HFF-Myc (cell line): ENCODE measurements at regions not wholly inside any gene's neighbourhood (a gene's known extent, or its start where the extent isn't known, plus 50 kb on each side); places are given as distances from the start of the nearest gene placed in this dataset.
"Not testable (repeated sequence)": the region's sequence is repeated elsewhere in the genome, so short reads cannot be mapped to it uniquely, and the experiment has no call there.

ENCODE experiments used
- DNase-seq: peaks from one replicate; pipeline ENCODE4 v3.0.0-alpha.2; 2011; ENCODE audit warnings: low read depth; ENCODE audit errors: extremely low read depth
- H3K4me3 ChIP-seq: replicated peaks from 2 replicates; pipeline ENCODE4 v1.5.1; 2011; ENCODE audit warnings: low read depth, mild to moderate bottlenecking, control low read depth, low read length
- CTCF ChIP-seq: IDR thresholded peaks from 2 replicates; pipeline ENCODE4 v1.5.1; 2012; ENCODE audit warnings: mild to moderate bottlenecking, low read depth, low read length, control low read depth; ENCODE audit errors: missing control alignments

DNA sequence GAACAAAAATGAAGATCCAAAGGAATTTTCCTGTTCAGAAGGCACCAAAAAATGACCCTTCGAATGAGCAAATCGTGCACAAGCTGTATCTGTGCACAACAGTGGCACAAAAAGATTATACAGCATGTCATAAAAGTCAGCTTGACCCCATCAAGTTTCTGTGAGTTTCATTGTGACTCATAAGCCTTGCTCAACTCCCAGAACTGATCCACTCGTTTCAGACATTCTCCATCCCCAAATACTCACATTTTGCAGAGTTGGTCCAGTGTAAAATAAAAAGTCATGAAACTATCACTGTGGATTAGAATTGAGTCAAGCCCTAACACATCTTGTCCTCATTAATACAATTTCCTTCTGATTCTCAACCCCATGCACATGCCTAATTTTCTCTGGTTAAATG is 174.7 kb upstream of the PKN2 start:
- no peak for TF ChIP-seq CTCF
- H3K4me3 ChIP-seq = no peak overlapping the region
- DNase-seq = no peak

DNA sequence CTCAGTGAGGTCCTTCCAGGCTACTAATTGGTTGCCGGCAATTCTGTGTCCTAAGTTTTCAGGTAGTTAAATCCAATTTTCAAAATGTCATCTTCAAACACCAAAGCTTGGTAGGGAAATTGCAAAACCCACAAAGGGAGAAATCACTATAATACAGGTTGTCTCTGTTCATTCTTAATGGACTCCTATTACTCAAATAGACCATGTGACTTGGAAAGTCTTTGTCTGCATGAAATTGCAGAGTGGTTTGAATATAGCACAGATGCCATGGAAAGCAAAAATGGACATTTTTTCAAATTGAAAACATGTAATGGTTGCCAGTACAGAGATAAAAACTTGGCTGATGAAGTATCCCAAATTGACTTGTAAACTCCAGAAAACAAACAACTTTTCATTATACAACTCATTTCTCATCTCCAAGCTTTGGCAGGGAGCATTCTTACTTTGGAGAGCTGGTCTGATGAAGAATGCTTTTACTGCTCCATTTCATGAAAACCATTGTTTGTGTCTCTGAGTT is 169.5 kb upstream of the PKN2 start:
- no peak overlapping the region for H3K4me3 ChIP-seq
- DNase-seq = no peak
- no peak for TF ChIP-seq CTCF

DNA sequence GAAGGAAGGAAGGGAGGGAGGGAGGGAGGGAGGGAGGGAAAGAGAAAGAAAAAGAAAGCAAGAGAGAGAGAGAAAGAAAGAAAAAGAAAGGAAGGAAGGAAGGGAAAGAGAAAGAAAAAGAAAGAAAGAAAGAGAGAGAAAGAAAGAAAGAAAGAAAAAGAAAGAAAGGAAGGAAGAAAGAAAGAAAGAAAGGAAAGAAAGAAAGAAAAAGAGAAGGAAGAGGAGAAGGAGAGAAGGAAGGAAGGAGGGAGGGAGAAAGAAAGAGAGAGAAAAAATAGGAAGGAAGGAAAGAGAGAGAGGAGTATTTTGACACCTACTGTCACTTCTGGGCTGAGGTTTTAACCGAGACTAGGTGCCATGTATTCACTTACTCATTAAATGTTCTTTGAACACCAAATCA is 166.6 kb upstream of the PKN2 start:
- DNase-seq, H3K4me3 ChIP-seq: not testable (repeated sequence)

DNA sequence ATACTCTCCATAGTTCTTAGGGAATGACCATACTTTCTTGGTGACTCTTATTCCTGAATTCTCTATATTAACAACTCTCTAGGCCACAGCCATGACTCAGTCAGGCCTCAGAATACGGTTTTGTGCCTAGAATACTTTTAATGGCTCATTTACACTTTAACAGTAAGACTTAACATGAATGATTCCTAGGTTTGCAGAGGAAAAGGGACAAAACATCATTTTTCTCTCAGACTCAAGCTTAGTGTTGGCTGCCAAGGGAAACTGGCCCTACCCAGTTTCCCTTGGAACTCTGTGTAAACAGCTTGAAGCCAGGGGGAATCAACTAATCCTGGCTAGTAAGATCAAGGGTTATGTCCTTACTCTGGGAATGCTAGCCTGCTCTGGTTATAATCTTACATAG is 164.9 kb upstream of the PKN2 start:
- TF ChIP-seq CTCF = no peak
- no peak for DNase-seq
- no peak overlapping the region for H3K4me3 ChIP-seq

DNA sequence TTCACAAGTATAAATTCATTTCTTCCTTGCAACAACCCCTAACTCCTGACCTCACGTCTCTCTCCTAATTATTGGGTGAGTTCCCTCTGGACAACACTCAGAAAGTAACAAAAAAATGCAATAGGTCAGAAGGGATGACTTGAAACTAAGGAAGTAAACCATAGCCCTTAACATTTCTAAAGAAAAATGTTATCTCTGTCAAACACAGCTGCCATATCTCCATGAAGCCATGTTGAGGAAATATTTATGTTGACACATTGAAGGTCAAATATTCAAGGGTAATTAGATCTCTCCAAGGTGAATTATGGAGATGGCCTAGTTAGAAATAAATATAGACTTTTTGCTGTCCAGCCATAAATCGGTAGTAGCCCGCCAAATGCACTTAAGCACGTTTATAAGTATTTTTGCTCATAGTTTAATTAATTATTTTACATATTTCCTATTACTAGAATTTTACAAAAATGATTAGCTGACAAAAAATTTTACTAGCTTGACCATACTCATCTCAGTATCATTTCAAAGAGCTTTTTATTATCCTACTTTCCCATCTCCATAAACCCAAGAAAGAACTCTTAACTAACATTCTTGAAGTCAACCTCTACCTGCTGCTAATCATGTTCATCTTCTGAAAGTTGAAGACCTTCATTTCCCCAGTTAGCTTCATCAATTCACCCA is 160.1 kb upstream of the PKN2 start:
- TF ChIP-seq CTCF = no peak
- DNase-seq = no peak
- no peak overlapping the region for H3K4me3 ChIP-seq

GRCh38 chr1:88526456-88526855 is 157.6 kb upstream of the PKN2 start:
- no peak overlapping the region for H3K4me3 ChIP-seq
- no peak for TF ChIP-seq CTCF
- DNase-seq = no peak

DNA sequence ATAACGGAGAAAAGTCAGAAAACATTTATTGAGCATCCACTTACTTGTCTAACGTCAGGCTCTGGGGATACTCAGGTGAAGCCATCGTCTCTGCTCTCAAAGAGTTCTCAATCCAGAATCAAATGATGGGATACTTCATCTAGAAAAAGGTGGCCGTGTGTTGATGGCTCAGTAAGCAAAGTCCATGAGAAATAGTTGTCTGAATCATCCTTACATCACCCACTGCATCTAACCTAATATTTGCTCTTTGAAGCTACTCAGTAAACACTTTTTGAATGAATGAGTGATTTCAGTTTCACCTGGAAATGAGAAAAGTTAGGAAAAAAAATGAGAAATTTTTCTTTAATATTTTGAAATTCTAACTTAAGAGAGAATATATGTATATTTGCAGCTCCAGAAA is 155.3 kb upstream of the PKN2 start:
- no peak for TF ChIP-seq CTCF
- H3K4me3 ChIP-seq = no peak overlapping the region
- DNase-seq = no peak
